BJ (cell line): ENCODE measurements at regions not wholly inside any gene's neighbourhood (a gene's known extent, or its start where the extent isn't known, plus 50 kb on each side); places are given as distances from the start of the nearest gene placed in this dataset.

Experiments
- CTCF ChIA-PET: fragments of 350-600 bp; formaldehyde crosslinking; extraction: SDS; loops from one replicate; lab custom pipeline; 2021; ENCODE audit warnings: antibody characterized with exemption, inconsistent platforms; lab: Yijun Ruan, JAX
- POLR2A ChIA-PET: fragments of 300-600 bp; sonication (Branson Sonifier 250); formaldehyde crosslinking; extraction: SDS; loops from one replicate; lab custom pipeline; 2021; ENCODE audit warnings: antibody characterized with exemption; lab: Charles Lee
- DNase-seq: peaks from one replicate; pipeline ENCODE4 v3.0.0-alpha.2; 2011; ENCODE audit warnings: low read depth
- H3K27me3 ChIP-seq: 2 replicates; pipeline ENCODE4 v1.6.0; 2011; ENCODE audit warnings: low read length; ENCODE audit not compliant: control insufficient read depth, insufficient read depth
- H3K36me3 ChIP-seq: 2 replicates; pipeline ENCODE4 v1.5.1; 2011; ENCODE audit warnings: low read length; ENCODE audit not compliant: control insufficient read depth, insufficient read depth
- H3K4me3 ChIP-seq: 2 replicates; pipeline ENCODE4 v1.5.1; 2011; ENCODE audit warnings: low read depth, mild to moderate bottlenecking, control low read depth, low read length
- TF ChIP-seq, protein P1 (sequence below): IDR thresholded peaks from 2 replicates; pipeline ENCODE4 v1.5.1; 2011; ENCODE audit warnings: low read depth, mild to moderate bottlenecking, control low read depth, inconsistent platforms, low read length, moderate library complexity; ENCODE audit not compliant: insufficient read depth

- TF ChIP-seq, protein P1, sequence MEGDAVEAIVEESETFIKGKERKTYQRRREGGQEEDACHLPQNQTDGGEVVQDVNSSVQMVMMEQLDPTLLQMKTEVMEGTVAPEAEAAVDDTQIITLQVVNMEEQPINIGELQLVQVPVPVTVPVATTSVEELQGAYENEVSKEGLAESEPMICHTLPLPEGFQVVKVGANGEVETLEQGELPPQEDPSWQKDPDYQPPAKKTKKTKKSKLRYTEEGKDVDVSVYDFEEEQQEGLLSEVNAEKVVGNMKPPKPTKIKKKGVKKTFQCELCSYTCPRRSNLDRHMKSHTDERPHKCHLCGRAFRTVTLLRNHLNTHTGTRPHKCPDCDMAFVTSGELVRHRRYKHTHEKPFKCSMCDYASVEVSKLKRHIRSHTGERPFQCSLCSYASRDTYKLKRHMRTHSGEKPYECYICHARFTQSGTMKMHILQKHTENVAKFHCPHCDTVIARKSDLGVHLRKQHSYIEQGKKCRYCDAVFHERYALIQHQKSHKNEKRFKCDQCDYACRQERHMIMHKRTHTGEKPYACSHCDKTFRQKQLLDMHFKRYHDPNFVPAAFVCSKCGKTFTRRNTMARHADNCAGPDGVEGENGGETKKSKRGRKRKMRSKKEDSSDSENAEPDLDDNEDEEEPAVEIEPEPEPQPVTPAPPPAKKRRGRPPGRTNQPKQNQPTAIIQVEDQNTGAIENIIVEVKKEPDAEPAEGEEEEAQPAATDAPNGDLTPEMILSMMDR, result no peak
- no peak for DNase-seq
- Histone ChIP-seq H3K4me3 (no peak overlapping the region), H3K27me3 (no peaks in the 10 kb centered on the region; the same call in none of the 2 replicates), H3K36me3 (no peaks in the 10 kb centered on the region)
- ChIA-PET POLR2A (no interaction called here), CTCF (no interaction called here)
These were observed 215.4 kb upstream of the NR4A3 start for GRCh38 chr9:99606296-99606695.

DNA sequence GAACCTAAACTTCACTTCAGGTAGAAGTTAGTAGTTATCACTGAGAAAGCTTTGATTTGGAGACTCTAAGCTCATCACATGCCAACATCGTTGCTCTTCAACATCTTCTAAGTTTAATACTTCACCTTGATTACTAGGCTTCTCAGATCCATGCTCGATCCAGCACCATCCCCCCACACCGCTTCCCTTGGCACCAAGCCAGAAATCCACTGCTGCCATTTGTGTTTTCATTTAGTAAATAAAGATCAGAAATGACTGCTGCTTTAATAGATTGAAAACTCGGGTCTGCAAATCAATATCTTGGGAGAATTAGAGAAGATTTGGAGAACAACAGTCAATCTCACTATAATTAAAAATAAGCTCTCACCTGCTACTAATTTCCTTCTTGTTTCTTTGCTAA, 214.7 kb upstream of the NR4A3 start:
- Histone ChIP-seq H3K27me3 (no peaks in the 10 kb centered on the region; the same call in none of the 2 replicates), H3K36me3 (no peaks in the 10 kb centered on the region), H3K4me3 (no peak overlapping the region)
- POLR2A ChIA-PET, result no interaction called here
- CTCF ChIA-PET, result no interaction called here
- TF ChIP-seq, protein P1, result no peak
- no peak for DNase-seq

GRCh38 chr9:99607842-99608448, 213.7 kb upstream of the NR4A3 start:
- DNase-seq, result no peak
- TF ChIP-seq, protein P1, result no peak
- Histone ChIP-seq H3K4me3 (no peak overlapping the region), H3K27me3 (no peaks in the 10 kb centered on the region; the same call in none of the 2 replicates), H3K36me3 (no peaks in the 10 kb centered on the region)
- ChIA-PET POLR2A (no interaction called here), CTCF (interaction anchor here (0.6 kb wide), 1 partner anchor 119 kb away, joined by 3 read pairs; no protein-coding TSS in a partner anchor)

DNA sequence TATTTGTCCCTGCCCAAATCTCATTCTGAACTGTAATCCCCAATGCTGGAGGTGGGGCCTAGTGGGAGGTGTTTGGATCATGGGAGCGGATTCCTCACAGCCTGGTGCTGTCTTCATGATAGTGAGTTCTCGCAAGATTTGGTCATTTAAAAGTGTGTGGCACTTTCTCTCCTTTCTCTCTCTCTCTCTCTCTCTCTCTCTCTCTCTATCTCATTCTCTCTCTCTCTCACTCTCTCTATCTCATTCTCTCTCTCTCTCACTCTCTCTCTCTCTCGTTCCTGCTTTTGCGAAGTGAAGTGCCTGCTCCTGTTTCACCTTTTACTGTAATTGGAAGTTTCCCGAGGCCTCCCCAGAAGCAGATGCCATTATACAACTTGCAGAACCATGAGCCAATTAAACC, 207.3 kb upstream of the NR4A3 start:
- TF ChIP-seq, protein P1, result no peak
- CTCF ChIA-PET, result no interaction called here
- no peak for DNase-seq
- Histone ChIP-seq H3K36me3 (no peaks in the 10 kb centered on the region), H3K4me3 (no peak overlapping the region), H3K27me3 (no peaks in the 10 kb centered on the region)
- POLR2A ChIA-PET, result no interaction called here

DNA sequence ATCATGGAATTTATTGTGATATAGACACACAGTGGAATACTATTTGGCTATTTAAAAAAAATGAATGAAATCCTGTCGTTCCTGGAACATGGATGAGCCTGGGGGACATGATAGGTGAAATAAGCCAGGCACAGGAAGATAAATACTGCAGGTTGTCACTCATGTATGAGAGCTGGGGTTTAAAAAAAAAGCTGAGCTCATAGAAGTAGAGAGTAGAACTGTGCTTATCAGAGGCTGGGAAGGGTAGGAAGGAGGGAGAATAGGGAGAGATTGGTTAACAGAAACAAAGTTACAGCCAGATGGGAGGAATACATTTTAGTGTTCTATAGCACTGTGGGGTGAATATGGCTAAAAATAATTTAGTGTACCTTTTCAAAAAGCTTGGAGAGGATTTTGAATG, 200.6 kb upstream of the NR4A3 start:
- H3K4me3 ChIP-seq, result no peak overlapping the region
- CTCF ChIA-PET, result no interaction called here
- no peaks in the 10 kb centered on the region for H3K36me3 ChIP-seq
- no peaks in the 10 kb centered on the region for H3K27me3 ChIP-seq
- POLR2A ChIA-PET, result no interaction called here
- TF ChIP-seq, protein P1, result no peak
- DNase-seq, result no peak
